HFFc6 (cell line): ENCODE measurements at regions not wholly inside any gene's neighbourhood (a gene's known extent, or its start where the extent isn't known, plus 50 kb on each side); places are given as distances from the start of the nearest gene placed in this dataset.

Experiments used
- DNase-seq: peaks from one replicate; pipeline ENCODE4 v3.0.0-alpha.2; 2018
- H3K27ac Mint-ChIP-seq: 2 replicates; pipeline ENCODE4 v1.8.0; 2020; ENCODE audit warnings: mild to moderate bottlenecking, mixed read lengths
- H3K27me3 Mint-ChIP-seq: 2 replicates; pipeline ENCODE4 v1.8.0; 2021; ENCODE audit warnings: mild to moderate bottlenecking, moderate library complexity, mixed read lengths; ENCODE audit not compliant: insufficient read depth
- H3K36me3 Mint-ChIP-seq: 2 replicates; pipeline ENCODE4 v1.8.0; 2021; ENCODE audit warnings: low read depth, mixed read lengths
- H3K4me1 Mint-ChIP-seq: 2 replicates; pipeline ENCODE4 v1.8.0; 2020; ENCODE audit warnings: low read depth, mixed read lengths
- H3K4me3 Mint-ChIP-seq: 2 replicates; pipeline ENCODE4 v1.8.0; 2020; ENCODE audit warnings: mild to moderate bottlenecking, moderate library complexity, mixed read lengths
- H3K9me3 Mint-ChIP-seq: 2 replicates; pipeline ENCODE4 v1.8.0; 2020; ENCODE audit warnings: mild to moderate bottlenecking, mixed read lengths
- TF ChIP-seq, protein P1 (sequence below): fragments of 200-600 bp; sonication (generic); IDR thresholded peaks from 2 replicates; pipeline ENCODE4 v1.5.0; 2021; ENCODE audit warnings: antibody characterized with exemption, mild to moderate bottlenecking

DNA sequence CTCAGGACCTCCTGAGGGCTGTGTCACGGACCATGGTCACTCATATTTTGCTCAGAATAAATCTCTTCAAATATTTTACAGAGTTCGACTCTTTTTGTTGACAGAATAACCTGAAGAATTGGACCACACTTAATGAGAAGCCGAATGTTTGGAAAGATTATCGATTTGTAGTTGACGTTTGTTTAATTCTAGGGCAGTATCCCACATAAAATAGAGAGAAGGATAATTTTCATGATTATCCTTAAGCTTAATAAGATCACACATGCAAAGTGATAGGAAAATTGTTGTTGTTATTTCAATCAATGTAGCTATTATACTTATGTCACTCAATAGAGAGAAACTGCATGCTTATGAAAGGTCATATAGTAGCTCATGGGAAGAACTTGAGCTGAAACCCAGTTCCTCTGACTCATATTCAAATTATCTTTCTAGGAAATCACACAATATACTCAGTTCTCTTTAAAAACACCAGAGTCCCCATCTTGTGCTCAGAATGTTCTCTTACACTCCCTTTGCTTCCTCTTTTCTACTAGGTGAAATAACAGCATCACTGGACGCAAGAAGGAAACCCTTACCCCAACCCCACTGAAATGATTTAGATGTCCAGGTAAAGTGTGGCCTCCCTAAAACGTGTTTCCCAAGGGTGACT, 982.1 kb downstream of the TSN start:
- Mint-ChIP-seq H3K36me3 (no peaks in the 10 kb centered on the region), H3K27ac (no peak overlapping the region), H3K4me1 (no peaks in the 10 kb centered on the region), H3K4me3 (no peak overlapping the region), H3K27me3 (no peaks in the 10 kb centered on the region), H3K9me3 (peaks cover 27% of the 10 kb centered on the region)
- TF ChIP-seq, protein P1, sequence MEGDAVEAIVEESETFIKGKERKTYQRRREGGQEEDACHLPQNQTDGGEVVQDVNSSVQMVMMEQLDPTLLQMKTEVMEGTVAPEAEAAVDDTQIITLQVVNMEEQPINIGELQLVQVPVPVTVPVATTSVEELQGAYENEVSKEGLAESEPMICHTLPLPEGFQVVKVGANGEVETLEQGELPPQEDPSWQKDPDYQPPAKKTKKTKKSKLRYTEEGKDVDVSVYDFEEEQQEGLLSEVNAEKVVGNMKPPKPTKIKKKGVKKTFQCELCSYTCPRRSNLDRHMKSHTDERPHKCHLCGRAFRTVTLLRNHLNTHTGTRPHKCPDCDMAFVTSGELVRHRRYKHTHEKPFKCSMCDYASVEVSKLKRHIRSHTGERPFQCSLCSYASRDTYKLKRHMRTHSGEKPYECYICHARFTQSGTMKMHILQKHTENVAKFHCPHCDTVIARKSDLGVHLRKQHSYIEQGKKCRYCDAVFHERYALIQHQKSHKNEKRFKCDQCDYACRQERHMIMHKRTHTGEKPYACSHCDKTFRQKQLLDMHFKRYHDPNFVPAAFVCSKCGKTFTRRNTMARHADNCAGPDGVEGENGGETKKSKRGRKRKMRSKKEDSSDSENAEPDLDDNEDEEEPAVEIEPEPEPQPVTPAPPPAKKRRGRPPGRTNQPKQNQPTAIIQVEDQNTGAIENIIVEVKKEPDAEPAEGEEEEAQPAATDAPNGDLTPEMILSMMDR, result no peak
- DNase-seq, result no peak

DNA sequence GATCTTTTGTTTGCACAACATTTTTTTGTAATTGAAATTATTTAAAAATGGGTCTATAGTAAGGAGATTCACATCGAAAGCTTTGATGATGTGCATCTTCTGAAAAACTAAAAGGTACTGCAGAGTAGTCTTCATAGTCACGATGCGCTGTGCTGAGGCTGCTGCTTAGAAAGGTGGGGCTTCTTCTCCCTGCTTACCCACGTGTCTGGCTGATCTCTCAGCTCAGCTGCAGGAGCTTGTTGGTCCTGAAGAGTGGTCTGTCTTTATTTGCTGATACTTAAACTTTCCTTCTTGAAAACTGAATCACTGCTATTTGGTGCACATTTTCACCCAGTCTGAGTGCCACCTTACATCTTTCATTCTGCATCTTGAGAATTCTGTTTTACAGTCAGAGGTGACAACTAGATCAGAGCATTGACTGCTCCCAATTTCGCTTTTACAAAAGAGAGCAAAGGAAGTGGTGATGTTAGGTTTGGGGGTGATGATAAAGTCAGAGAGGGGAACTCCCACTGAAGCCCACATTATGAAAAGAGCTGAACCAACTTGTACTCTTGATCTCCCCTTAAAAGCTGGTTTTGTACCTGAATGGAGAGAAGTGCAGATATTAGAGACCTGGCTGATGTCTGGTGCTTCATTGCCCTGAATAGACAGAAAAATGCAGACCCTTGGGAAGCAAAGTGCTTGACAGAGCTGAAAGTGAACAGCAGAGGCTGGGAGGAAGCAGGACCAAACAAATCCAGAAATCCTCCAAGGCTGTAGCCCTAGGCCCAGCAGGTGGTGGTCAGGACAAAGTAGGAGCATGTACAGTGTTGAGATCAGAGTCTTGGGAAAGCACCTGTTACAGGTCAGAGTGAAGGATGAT, 984.5 kb downstream of the TSN start:
- Mint-ChIP-seq H3K9me3 (peaks cover 28% of the 10 kb centered on the region), H3K36me3 (no peaks in the 10 kb centered on the region), H3K4me1 (no peaks in the 10 kb centered on the region), H3K4me3 (no peak overlapping the region), H3K27me3 (no peaks in the 10 kb centered on the region), H3K27ac (no peak overlapping the region)
- DNase-seq, result no peak
- TF ChIP-seq, protein P1, result no peak

DNA sequence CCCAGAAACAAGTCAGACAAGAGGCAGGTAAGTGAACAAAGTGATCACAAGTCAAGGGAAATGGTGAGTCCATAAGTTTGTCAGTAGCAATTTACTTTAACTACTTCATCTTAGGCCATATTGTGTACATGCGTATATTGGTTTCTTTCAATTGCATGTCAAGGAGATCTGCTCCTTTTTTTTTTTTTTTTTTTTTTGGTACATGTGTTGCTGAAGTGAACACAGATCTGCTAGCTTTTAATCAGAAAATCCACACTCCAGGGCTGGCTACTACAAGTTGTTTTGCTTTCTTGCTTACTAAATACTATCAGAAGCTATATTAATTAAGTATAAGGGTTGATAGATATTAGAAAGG, 985.1 kb downstream of the TSN start:
- TF ChIP-seq, protein P1, result no peak
- H3K4me3 Mint-ChIP-seq, result no peak overlapping the region

DNA sequence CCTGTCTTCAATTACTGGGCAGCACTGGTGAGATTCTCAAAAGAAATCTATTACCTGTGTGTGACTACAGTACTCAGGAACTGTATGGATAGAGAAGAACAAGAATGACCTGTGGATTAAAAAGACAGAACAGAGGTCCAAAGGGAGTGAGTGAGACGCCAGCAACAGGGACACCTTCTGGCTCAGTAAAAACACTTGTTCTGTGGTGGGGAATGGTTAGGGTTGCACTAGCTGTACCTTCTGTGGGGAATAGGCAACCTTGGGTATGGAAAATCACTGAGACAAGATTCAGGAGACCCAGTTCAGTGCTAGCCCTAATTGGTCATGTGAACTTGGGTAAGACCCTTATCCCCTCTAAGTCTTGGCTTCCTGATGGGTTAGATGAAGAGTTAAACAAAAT, 986.0 kb downstream of the TSN start:
- Mint-ChIP-seq H3K4me3 (no peak overlapping the region), H3K4me1 (no peaks in the 10 kb centered on the region), H3K27me3 (no peaks in the 10 kb centered on the region), H3K27ac (no peak overlapping the region), H3K9me3 (peaks cover 19% of the 10 kb centered on the region), H3K36me3 (no peaks in the 10 kb centered on the region)
- TF ChIP-seq, protein P1, result no peak
- DNase-seq, result no peak

More for the DNA sequence above, 985.1 kb downstream of the TSN start:
- H3K9me3 Mint-ChIP-seq, result peaks cover 25% of the 10 kb centered on the region
- no peak overlapping the region for H3K27ac Mint-ChIP-seq
- H3K36me3 Mint-ChIP-seq, result no peaks in the 10 kb centered on the region
- H3K4me1 Mint-ChIP-seq, result no peaks in the 10 kb centered on the region
- DNase-seq, result no peak
- H3K27me3 Mint-ChIP-seq, result no peaks in the 10 kb centered on the region

DNA sequence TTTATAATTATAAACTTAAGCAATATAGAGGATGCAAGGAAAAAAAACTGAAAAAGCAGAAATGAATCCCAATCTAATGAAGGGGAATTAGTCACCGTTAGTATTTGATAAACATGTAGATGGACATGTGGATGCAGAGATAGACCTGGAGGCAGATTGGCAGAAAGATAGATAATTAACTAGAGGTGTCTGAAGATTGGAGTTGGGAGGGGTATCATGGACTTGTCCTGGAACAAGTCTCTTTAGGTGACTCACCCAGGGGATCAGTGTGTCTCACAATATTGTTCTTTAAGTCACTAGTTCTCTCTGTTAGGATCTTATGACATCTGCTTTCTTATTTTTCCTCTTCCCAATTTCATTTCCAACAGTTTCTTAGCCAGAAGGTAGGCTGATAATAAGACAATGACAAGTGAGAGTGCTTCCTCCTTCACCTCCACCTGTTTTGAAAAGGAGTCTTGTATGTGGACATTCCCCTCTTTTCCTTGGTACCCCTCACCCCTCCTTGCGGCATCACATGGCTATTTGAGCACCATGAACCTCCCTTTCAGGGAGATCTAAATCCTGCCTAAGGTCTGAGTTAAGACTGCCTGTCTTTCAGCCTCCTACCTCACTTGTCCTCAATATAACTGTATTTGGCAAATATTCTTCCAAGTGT, 987.7 kb downstream of the TSN start:
- TF ChIP-seq, protein P1, result no peak
- Mint-ChIP-seq H3K4me1 (no peaks in the 10 kb centered on the region), H3K4me3 (no peak overlapping the region), H3K27ac (no peak overlapping the region), H3K27me3 (no peaks in the 10 kb centered on the region), H3K9me3 (peaks cover 16% of the 10 kb centered on the region), H3K36me3 (no peaks in the 10 kb centered on the region; the same call in 1 of the 2 replicates)
- DNase-seq, result no peak
